ENCODE measurements at regions not wholly inside any gene's neighbourhood (a gene's known extent, or its start where the extent isn't known, plus 50 kb on each side); places are given as distances from the start of the nearest gene placed in this dataset.

DNA sequence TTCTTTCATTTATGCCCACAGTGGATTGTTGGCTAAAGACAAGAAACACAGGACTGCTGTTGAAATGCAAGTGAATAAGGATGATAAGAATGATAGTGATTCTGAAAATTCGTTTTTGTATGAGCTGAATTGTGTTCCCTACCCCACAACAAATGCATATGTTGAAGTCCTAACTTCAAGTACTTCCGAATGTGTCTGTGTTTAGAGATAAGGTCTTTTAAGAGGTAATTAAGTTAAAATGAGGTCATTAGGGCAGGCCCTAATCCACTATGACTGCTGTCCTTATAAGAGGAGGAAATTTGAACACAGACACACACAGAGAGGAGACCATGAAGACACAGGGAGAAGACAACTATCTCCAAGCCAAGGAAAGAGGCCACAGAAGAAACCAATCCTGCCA, 126.6 kb upstream of the ACSL4 start:
- DNase-seq, result no peak

DNA sequence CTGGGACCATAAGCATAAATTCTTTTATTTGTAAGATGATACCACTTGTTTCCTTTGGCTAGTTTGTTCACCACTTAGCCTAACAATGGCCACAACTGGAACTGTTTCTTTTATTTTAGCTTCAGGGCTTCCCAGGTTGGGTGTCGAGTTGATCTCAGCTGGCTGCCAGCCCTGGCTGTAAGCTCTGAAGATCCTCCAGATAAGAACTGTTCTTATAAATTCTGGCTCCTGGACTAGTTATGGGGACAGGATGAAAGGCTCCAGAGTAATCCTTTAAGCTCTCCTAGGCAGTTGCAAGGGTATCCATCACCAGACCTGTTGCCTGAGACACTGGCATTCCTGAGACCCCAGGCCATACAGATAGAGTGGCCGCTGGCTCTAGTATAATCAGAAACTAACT, 129.4 kb upstream of the ACSL4 start:
- Mint-ChIP-seq H3K4me3 (no peak overlapping the region), H3K36me3 (ENCODE audit: low read depth) (no peaks in the 10 kb centered on the region), H3K27me3 (peaks cover 2% of the 10 kb centered on the region), H3K27ac (no peak overlapping the region), H3K9me3 (no peaks in the 10 kb centered on the region), H3K4me1 (ENCODE audit: low read depth) (no peaks in the 10 kb centered on the region)
- ChIA-PET POLR2A (no interaction called here), CTCF (interaction anchor here (1.2 to 1.6 kb wide), 2 partner anchors 29 to 150 kb away, joined by 3 to 6 read pairs; no protein-coding TSS in a partner anchor)
- no peak for ATAC-seq
- intact Hi-C loops (cut with micrococcal nuclease), result no loop called here
- DNase-seq, result no peak
- no peak for TF ChIP-seq CTCF (IDR thresholded peaks at IDR 0.05)

More for the DNA sequence above, 126.6 kb upstream of the ACSL4 start:
- POLR2A ChIA-PET, result no interaction called here
- Mint-ChIP-seq H3K4me1 (ENCODE audit: low read depth) (peaks cover 4% of the 10 kb centered on the region), H3K36me3 (ENCODE audit: low read depth) (no peaks in the 10 kb centered on the region), H3K4me3 (no peak overlapping the region), H3K27ac (no peak overlapping the region), H3K27me3 (no peaks in the 10 kb centered on the region), H3K9me3 (no peaks in the 10 kb centered on the region)
- ATAC-seq, result no peak
- CTCF ChIA-PET, result interaction anchor here (1.3 to 3.6 kb wide), 3 partner anchors 12 to 374 kb away, joined by 5 to 16 read pairs (median 10); no protein-coding TSS in a partner anchor
- no peak for TF ChIP-seq CTCF (IDR thresholded peaks at IDR 0.05)
- intact Hi-C loops (cut with micrococcal nuclease), result loop anchor here (10.0 kb wide), 1 partner anchor 85 kb away; no protein-coding TSS in a partner anchor

DNA sequence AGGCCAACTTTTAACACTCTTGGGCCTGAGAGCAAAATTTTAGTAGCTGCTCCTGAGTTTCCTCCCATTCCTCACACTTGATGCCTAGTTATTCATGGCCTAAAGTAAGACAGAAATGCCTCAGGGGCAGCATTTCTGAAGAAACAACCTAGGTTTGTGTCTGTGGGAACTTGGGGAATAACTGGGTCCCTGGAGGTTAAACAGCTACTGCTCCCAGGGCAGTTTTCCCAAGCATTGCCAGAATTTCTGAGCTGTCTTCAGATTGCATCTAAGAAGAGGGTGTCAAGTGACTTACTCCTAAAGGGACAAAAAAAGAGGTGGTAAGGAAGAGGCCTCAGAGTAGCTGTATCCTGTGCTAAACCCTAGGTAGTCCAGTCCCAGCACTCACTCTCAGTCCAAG, 130.8 kb upstream of the ACSL4 start:
- H3K27ac Mint-ChIP-seq, result no peak overlapping the region
- intact Hi-C loops (cut with micrococcal nuclease), result no loop called here
- POLR2A ChIA-PET, result no interaction called here
- ATAC-seq (no peak), DNase-seq (no peak)
- CTCF ChIA-PET, result interaction anchor here (1.2 kb wide), 1 partner anchor 28 kb away, joined by 3 read pairs; no protein-coding TSS in a partner anchor
- H3K36me3 Mint-ChIP-seq (ENCODE audit: low read depth), result no peaks in the 10 kb centered on the region
- H3K4me1 Mint-ChIP-seq (ENCODE audit: low read depth), result no peaks in the 10 kb centered on the region
- H3K27me3 Mint-ChIP-seq, result peaks cover 2% of the 10 kb centered on the region
- no peaks in the 10 kb centered on the region for H3K9me3 Mint-ChIP-seq
- no peak for TF ChIP-seq CTCF (IDR thresholded peaks at IDR 0.05)
- no peak overlapping the region for H3K4me3 Mint-ChIP-seq

- TF ChIP-seq CTCF (IDR thresholded peaks at IDR 0.05), result no peak
- H3K9me3 Mint-ChIP-seq, result no peaks in the 10 kb centered on the region
- H3K36me3 Mint-ChIP-seq (ENCODE audit: low read depth), result no peaks in the 10 kb centered on the region
- DNase-seq (no peak), ATAC-seq (no peak)
- no peak overlapping the region for H3K27ac Mint-ChIP-seq
- intact Hi-C loops (cut with micrococcal nuclease), result no loop called here
- ChIA-PET POLR2A (no interaction called here), CTCF (interaction anchor here (1.9 to 2.0 kb wide), 2 partner anchors 13 to 20 kb away, joined by 13 to 16 read pairs; no protein-coding TSS in a partner anchor)
- no peak overlapping the region for H3K4me3 Mint-ChIP-seq
- H3K27me3 Mint-ChIP-seq, result no peaks in the 10 kb centered on the region
- no peaks in the 10 kb centered on the region for H3K4me1 Mint-ChIP-seq (ENCODE audit: low read depth)
Measured at GRCh38 chrX:109871121-109871888, 131.6 kb upstream of the TMEM164 start.

GRCh38 chrX:109872021-109872732, 130.7 kb upstream of the TMEM164 start:
- Mint-ChIP-seq H3K27ac (no peak overlapping the region), H3K27me3 (no peaks in the 10 kb centered on the region), H3K9me3 (no peaks in the 10 kb centered on the region), H3K4me3 (no peak overlapping the region), H3K4me1 (ENCODE audit: low read depth) (no peaks in the 10 kb centered on the region), H3K36me3 (ENCODE audit: low read depth) (no peaks in the 10 kb centered on the region)
- DNase-seq (no peak), ATAC-seq (no peak)
- CTCF ChIA-PET, result interaction anchor here (1.9 to 2.0 kb wide), 2 partner anchors 14 to 19 kb away, joined by 13 to 16 read pairs; no protein-coding TSS in a partner anchor
- intact Hi-C loops (cut with micrococcal nuclease), result no loop called here
- POLR2A ChIA-PET, result no interaction called here
- no peak for TF ChIP-seq CTCF (IDR thresholded peaks at IDR 0.05)
